ENCODE measurements at regions not wholly inside any gene's neighbourhood (a gene's known extent, or its start where the extent isn't known, plus 50 kb on each side); places are given as distances from the start of the nearest gene placed in this dataset.
"Not testable (repeated sequence)": the region's sequence is repeated elsewhere in the genome, so short reads cannot be mapped to it uniquely, and the experiment has no call there.

DNA sequence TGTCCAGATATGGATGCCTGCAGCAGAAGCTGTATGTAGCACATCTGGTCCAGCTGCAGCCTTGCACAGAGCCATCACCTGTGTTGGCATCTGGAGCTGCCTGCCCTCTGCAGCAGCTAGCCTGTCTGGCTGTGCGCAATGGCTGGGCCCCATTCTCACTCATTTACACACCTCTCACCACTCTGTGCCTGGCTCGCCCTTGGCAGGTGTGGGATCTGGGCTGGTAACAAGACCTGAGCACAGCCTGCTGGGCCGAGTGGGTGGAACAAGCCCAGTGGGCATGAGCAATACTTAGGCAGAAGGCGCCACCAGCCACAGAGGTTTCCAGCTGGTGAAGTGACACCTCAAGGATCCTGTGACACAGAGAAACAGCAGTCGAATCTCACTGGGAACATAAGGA lies 714.1 kb downstream of the NUP35 start:
- dilution Hi-C loops (cut with MboI; ENCODE audit: extremely low pct_ligation_motif_present, low sequenced_read_pairs) = no loop called here
- H3K9me1 ChIP-seq (ENCODE audit: control insufficient read depth, extremely low read depth, insufficient read depth, low read length) = no peaks in the 10 kb centered on the region
- no peak overlapping the region for H3K4me3 ChIP-seq (ENCODE audit: control insufficient read depth in 2 of 3, extremely low read depth in 1 of 3, insufficient read depth in 2 of 3, low read depth in 1 of 3, low read length in 3 of 3)
- H3K27ac ChIP-seq (ENCODE audit: control insufficient read depth, insufficient read depth, low read length) = no peak overlapping the region
- no peaks in the 10 kb centered on the region for H3K9me3 ChIP-seq (ENCODE audit: control insufficient read depth, low read depth, low read length)
- no peak overlapping the region for H2AFZ ChIP-seq (ENCODE audit: control insufficient read depth, low read length)
- no peak overlapping the region for H3K4me2 ChIP-seq (ENCODE audit: control insufficient read depth, extremely low read depth, insufficient read depth, low read depth, low read length)
- H3K9ac ChIP-seq (ENCODE audit: control insufficient read depth, extremely low read depth, insufficient read depth, low read length) = no peak overlapping the region
- no peak for FAIRE-seq
- no peaks in the 10 kb centered on the region for H3K36me3 ChIP-seq (ENCODE audit: control insufficient read depth in 2 of 2, extremely low read depth in 1 of 2, insufficient read depth in 2 of 2, low read length in 2 of 2)
- no peaks in the 10 kb centered on the region for H4K20me1 ChIP-seq (ENCODE audit: control insufficient read depth, extremely low read depth, insufficient read depth, low read length)
- DNase-seq (ENCODE audit: low read depth, low spot score) = no peak
- TF ChIP-seq CTCF (optimal IDR thresholded peaks at IDR 0.05 in 1 of 3, IDR thresholded peaks at IDR 0.05 in 1 of 3, conservative IDR thresholded peaks at IDR 0.05 in 1 of 3; ENCODE audit: extremely low read depth in 1 of 3, insufficient read depth in 2 of 3, low read length in 3 of 3) (no peak), EZH2 (IDR thresholded peaks at IDR 0.05; ENCODE audit: low read length) (no peak)
- no peaks in the 10 kb centered on the region for H3K79me2 ChIP-seq (ENCODE audit: control insufficient read depth, insufficient read depth, low read length)
- H3K4me1 ChIP-seq (ENCODE audit: control insufficient read depth, extremely low read depth, insufficient read depth, low read length) = no peaks in the 10 kb centered on the region
- H3K27me3 ChIP-seq (ENCODE audit: control insufficient read depth, extremely low read depth, insufficient read depth, low read length) = no peaks in the 10 kb centered on the region

DNA sequence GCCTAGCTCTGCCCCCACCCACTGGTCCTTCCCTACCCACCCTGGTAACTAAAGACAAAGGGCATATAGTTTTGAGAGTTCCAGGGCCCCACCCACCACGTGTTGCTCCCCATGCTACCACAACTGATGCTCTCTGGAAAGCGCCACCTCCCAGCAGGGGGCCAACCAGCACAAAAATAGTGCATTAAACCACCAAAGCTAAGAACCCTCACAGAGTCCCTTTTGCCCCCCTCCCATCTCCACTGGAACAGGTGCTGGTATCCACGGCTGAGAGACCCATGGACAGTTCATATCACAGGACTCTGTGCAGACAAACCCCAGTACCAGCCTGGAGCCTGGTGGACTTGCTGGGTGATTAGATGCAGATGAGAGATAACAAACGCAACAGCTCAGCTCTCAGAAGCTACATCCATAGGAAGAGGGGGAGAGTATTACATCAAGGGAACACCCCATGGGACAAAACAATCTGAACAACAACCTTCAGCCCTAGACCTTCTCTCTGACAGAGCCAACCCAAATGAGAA lies 715.9 kb downstream of the NUP35 start:
- FAIRE-seq (no peak), DNase-seq (ENCODE audit: low read depth, low spot score) (no peak)
- Histone ChIP-seq H3K9me1 (ENCODE audit: control insufficient read depth, extremely low read depth, insufficient read depth, low read length) (no peaks in the 10 kb centered on the region), H3K27ac (ENCODE audit: control insufficient read depth, insufficient read depth, low read length) (no peak overlapping the region), H3K9me3 (ENCODE audit: control insufficient read depth, low read depth, low read length) (no peaks in the 10 kb centered on the region), H3K4me1 (ENCODE audit: control insufficient read depth, extremely low read depth, insufficient read depth, low read length) (no peaks in the 10 kb centered on the region), H3K4me2 (ENCODE audit: control insufficient read depth, extremely low read depth, insufficient read depth, low read depth, low read length) (no peak overlapping the region), H3K27me3 (ENCODE audit: control insufficient read depth, extremely low read depth, insufficient read depth, low read length) (no peaks in the 10 kb centered on the region), H2AFZ (ENCODE audit: control insufficient read depth, low read length) (no peak overlapping the region), H3K9ac (ENCODE audit: control insufficient read depth, extremely low read depth, insufficient read depth, low read length) (no peak overlapping the region), H3K36me3 (ENCODE audit: control insufficient read depth in 2 of 2, extremely low read depth in 1 of 2, insufficient read depth in 2 of 2, low read length in 2 of 2) (no peaks in the 10 kb centered on the region), H3K4me3 (ENCODE audit: control insufficient read depth in 2 of 3, extremely low read depth in 1 of 3, insufficient read depth in 2 of 3, low read depth in 1 of 3, low read length in 3 of 3) (no peak overlapping the region), H3K79me2 (ENCODE audit: control insufficient read depth, insufficient read depth, low read length) (no peaks in the 10 kb centered on the region), H4K20me1 (ENCODE audit: control insufficient read depth, extremely low read depth, insufficient read depth, low read length) (no peaks in the 10 kb centered on the region)
- dilution Hi-C loops (cut with MboI; ENCODE audit: extremely low pct_ligation_motif_present, low sequenced_read_pairs) = no loop called here
- TF ChIP-seq EZH2 (IDR thresholded peaks at IDR 0.05; ENCODE audit: low read length) (no peak), CTCF (optimal IDR thresholded peaks at IDR 0.05 in 1 of 3, IDR thresholded peaks at IDR 0.05 in 1 of 3, conservative IDR thresholded peaks at IDR 0.05 in 1 of 3; ENCODE audit: extremely low read depth in 1 of 3, insufficient read depth in 2 of 3, low read length in 3 of 3) (no peak)

- H3K36me3 ChIP-seq (ENCODE audit: control insufficient read depth in 2 of 2, extremely low read depth in 1 of 2, insufficient read depth in 2 of 2, low read length in 2 of 2); H2AFZ ChIP-seq (ENCODE audit: control insufficient read depth, low read length); H4K20me1 ChIP-seq (ENCODE audit: control insufficient read depth, extremely low read depth, insufficient read depth, low read length); DNase-seq (ENCODE audit: low read depth, low spot score); H3K4me2 ChIP-seq (ENCODE audit: control insufficient read depth, extremely low read depth, insufficient read depth, low read depth, low read length); H3K4me3 ChIP-seq (ENCODE audit: control insufficient read depth in 2 of 3, extremely low read depth in 1 of 3, insufficient read depth in 2 of 3, low read depth in 1 of 3, low read length in 3 of 3); dilution Hi-C loops (cut with MboI; ENCODE audit: extremely low pct_ligation_motif_present, low sequenced_read_pairs); H3K27ac ChIP-seq (ENCODE audit: control insufficient read depth, insufficient read depth, low read length); H3K4me1 ChIP-seq (ENCODE audit: control insufficient read depth, extremely low read depth, insufficient read depth, low read length); H3K79me2 ChIP-seq (ENCODE audit: control insufficient read depth, insufficient read depth, low read length); H3K9me1 ChIP-seq (ENCODE audit: control insufficient read depth, extremely low read depth, insufficient read depth, low read length); H3K9ac ChIP-seq (ENCODE audit: control insufficient read depth, extremely low read depth, insufficient read depth, low read length); H3K9me3 ChIP-seq (ENCODE audit: control insufficient read depth, low read depth, low read length); FAIRE-seq; H3K27me3 ChIP-seq (ENCODE audit: control insufficient read depth, extremely low read depth, insufficient read depth, low read length): not testable (repeated sequence)
These were observed 725.6 kb downstream of the NUP35 start for GRCh38 chr2:183849826-183850225.

Data from keratinocyte (primary cell).